GM10248 (cell line): ENCODE measurements at regions not wholly inside any gene's neighbourhood (a gene's known extent, or its start where the extent isn't known, plus 50 kb on each side); places are given as distances from the start of the nearest gene placed in this dataset.

Experiments
- CTCF ChIA-PET: fragments of 300-600 bp; sonication (Branson Sonifier 250); formaldehyde crosslinking; extraction: SDS; loops from one replicate; lab custom pipeline; 2021; ENCODE audit warnings: antibody characterized with exemption; lab: Yijun Ruan, JAX
- POLR2A ChIA-PET: fragments of 350-650 bp; sonication (Branson Sonifier 250); formaldehyde crosslinking; extraction: SDS; loops from one replicate; lab custom pipeline; 2020; ENCODE audit warnings: antibody characterized with exemption; lab: Yijun Ruan, JAX
- DNase-seq: peaks from one replicate; pipeline ENCODE4 v3.0.0; 2012; ENCODE audit errors: extremely low spot score
- TF ChIP-seq, protein P1 (sequence below): IDR thresholded peaks from 2 replicates; pipeline ENCODE4 v1.5.1; 2012; ENCODE audit warnings: mild to moderate bottlenecking, low read depth; ENCODE audit errors: extremely low read depth, missing control alignments, control extremely low read depth

DNA sequence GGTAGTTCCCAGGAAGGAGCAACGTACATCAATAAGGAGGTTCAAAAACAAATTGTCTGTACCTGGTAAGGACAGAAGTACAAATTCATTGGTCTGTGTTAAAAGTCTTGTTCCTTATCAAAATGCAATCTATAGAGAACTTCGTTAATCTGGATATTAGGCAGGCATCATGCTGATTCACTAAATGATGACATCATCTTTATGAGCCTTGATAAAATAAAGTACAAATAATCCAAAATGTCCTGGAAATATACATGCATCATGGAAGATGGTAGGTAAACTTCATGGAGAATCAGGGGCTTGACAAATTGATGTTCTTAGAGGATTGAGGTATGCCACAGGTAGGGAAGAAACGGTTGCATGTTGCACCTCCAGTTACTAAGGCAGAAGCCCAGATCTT is 433.9 kb downstream of the TRIML1 start:
- DNase-seq: no peak
- ChIA-PET POLR2A (no interaction called here), CTCF (no interaction called here)

DNA sequence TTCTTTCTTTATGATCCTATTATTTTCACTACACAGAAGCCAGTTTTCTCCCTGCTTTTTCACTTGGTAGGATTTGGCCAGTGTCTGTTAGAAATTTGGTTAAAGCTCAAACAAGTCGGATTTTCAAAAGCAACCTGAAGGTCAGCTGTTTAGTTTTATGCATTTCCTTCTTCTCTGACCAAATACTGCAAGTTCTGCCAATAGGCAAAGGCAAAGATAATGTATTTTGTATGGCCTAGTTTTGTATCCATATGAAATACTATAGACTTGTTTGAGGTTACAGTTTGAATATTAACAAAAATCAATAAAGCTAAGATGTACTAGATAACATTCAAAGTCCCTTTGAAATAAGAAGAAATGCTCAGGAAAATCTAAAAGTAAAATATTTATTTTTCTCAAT is 439.4 kb downstream of the TRIML1 start:
- CTCF ChIA-PET: no interaction called here
- POLR2A ChIA-PET: no interaction called here
- no peak for DNase-seq
- TF ChIP-seq, protein P1, sequence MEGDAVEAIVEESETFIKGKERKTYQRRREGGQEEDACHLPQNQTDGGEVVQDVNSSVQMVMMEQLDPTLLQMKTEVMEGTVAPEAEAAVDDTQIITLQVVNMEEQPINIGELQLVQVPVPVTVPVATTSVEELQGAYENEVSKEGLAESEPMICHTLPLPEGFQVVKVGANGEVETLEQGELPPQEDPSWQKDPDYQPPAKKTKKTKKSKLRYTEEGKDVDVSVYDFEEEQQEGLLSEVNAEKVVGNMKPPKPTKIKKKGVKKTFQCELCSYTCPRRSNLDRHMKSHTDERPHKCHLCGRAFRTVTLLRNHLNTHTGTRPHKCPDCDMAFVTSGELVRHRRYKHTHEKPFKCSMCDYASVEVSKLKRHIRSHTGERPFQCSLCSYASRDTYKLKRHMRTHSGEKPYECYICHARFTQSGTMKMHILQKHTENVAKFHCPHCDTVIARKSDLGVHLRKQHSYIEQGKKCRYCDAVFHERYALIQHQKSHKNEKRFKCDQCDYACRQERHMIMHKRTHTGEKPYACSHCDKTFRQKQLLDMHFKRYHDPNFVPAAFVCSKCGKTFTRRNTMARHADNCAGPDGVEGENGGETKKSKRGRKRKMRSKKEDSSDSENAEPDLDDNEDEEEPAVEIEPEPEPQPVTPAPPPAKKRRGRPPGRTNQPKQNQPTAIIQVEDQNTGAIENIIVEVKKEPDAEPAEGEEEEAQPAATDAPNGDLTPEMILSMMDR: no peak

More for the DNA sequence above, 433.9 kb downstream of the TRIML1 start:
- TF ChIP-seq, protein P1: no peak

DNA sequence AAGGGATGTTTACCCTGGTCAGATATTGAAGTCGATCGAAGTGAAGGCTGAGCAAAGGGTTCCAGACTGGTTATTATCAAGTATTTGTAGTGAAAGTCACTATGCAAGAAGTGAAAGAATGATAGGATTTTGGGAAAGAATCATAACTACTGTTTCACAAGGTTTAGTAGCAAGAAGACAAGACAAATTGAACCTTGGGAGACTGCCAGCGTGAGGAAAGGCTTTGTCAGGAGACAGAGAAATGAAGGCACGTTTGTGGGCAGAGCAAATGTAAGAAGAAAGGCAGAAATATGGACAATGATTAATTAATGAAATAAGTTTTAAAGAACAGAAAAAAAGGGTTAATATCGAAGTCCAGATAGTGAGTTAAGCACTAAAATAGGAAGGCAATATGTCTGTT is 456.8 kb downstream of the TRIML1 start:
- CTCF ChIA-PET: no interaction called here
- no peak for DNase-seq
- POLR2A ChIA-PET: no interaction called here
- TF ChIP-seq, protein P1: no peak

DNA sequence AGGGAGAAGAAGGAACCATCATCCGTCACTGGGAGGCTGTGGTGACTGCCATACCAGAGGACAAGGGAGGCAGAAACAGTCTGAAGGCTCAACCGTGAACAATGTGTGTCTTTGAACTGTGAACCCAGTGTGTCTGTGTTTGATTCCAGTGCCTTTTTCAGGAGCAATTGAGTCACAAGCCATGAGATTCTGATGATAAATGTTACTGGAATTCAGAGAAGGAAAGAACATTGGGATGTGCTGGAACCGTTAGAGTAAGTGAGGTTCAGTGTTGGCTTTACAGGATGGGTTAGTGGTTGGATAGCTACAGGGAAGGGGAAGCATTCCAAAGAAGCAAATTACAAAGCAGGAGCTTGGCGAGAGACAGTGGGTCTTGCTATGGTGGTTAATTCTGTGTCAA is 464.4 kb downstream of the TRIML1 start:
- POLR2A ChIA-PET: no interaction called here
- TF ChIP-seq, protein P1: no peak
- CTCF ChIA-PET: interaction anchor here (1.0 kb wide), 1 partner anchor 14 kb away, joined by 4 read pairs; no protein-coding TSS in a partner anchor
- DNase-seq: no peak

DNA sequence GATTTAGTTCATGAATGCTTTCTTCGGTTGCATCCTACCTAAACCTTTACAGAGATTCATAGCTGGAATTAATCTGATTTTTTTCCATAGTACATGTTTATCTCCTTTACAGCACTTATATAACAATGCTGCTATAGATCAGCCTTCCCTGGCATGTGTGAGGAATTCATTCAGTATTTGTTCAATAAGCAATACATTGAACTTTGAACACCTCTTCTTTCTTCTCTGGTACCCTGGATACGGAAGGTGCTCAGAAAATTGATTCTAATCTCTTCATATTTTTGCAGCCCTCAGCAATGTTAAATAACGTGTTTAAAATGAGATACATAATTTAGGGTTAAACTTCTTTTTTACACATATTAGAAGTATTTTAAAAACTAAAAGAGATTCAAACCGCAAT is 467.4 kb downstream of the TRIML1 start:
- ChIA-PET POLR2A (no interaction called here), CTCF (no interaction called here)
- no peak for DNase-seq
- TF ChIP-seq, protein P1: no peak

DNA sequence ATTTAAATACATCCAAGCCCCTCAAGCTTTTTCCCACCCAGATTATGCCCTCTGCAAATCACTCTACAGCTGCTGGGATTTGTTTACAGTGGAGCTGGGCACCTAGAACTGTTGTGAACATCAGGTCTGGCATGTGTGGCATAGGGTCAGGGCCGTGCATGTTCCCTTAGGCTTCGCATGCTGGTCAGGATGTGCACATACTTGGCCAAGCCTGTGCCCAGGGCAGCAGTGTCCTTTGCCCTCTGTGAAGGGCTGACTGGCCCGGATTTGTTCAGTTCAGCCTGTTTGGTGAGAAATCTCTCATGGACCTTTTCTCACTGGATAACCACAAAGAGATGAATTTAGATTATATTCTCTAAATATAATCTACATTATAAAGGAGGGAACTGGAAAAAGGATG is 471.9 kb downstream of the TRIML1 start:
- no peak for DNase-seq
- TF ChIP-seq, protein P1: no peak
- ChIA-PET POLR2A (no interaction called here), CTCF (no interaction called here)

DNA sequence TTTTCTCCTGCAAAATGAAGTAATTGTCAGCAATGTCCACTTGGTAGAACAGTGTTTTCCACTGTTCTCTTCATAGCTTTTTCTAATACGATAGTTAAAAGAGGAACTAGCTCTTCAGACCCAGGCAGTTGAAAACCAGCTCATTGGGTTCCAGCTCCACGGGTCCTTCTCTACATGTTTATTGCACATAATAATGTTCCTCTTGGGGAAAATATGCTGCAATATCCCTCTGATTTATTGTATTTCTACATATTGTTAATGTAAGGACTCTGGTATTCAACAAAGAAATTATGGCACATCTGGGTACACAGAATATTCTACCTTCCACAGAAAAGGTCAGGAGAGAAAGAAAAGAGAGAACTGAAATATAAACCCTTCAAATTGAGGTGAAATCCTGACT is 473.4 kb downstream of the TRIML1 start:
- POLR2A ChIA-PET: no interaction called here
- CTCF ChIA-PET: no interaction called here
- no peak for DNase-seq
- TF ChIP-seq, protein P1: no peak
